ENCODE measurements at regions not wholly inside any gene's neighbourhood (a gene's known extent, or its start where the extent isn't known, plus 50 kb on each side); places are given as distances from the start of the nearest gene placed in this dataset.

DNA sequence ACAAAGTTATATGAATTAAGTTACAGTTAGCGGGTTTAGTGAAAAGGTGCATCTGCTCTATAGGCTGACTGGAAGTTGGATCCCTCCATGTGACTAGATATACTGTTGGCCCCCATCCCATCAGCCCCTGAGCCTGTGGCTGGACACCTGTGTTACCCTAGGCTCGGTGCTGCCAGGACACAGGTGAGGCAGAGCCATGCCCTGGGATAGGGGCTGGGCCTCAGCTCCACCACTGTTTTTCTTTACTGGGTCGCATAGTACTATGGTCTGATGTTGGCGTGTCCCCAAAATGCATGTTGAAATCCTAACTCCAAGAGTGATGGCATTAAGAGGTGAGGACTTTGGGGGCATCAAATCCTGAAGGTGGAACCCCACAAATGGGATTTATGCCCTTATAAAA lies 638.6 kb upstream of the ID2 start:
- Histone ChIP-seq H3K27ac (ENCODE audit: low read depth, low read length) (no peak overlapping the region), H3K9me3 (ENCODE audit: control insufficient read depth, insufficient read depth, low read length) (peaks cover 11% of the 10 kb centered on the region), H3K4me3 (ENCODE audit: low read length) (no peak overlapping the region), H3K79me2 (ENCODE audit: control insufficient read depth, low read length) (no peaks in the 10 kb centered on the region), H4K20me1 (ENCODE audit: control insufficient read depth, insufficient read depth, low read depth, low read length) (no peaks in the 10 kb centered on the region), H3K4me1 (ENCODE audit: control insufficient read depth, low read length) (no peaks in the 10 kb centered on the region), H3K9me2 (replicated peaks; ENCODE audit: control insufficient read depth, low read length) (no peaks in the 10 kb centered on the region), H3K27me3 (ENCODE audit: control insufficient read depth, low read length) (no peaks in the 10 kb centered on the region), H3F3A (ENCODE audit: control insufficient read depth, insufficient read depth) (no peaks in the 10 kb centered on the region), H3K36me3 (ENCODE audit: control insufficient read depth, low read length) (no peaks in the 10 kb centered on the region), H3K4me2 (ENCODE audit: low read length) (no peak overlapping the region)
- TF ChIP-seq EZH2phosphoT487 (IDR thresholded peaks at IDR 0.05; ENCODE audit: borderline replicate concordance, low read length) (no peak), CTCF (IDR thresholded peaks at IDR 0.05; ENCODE audit: low read depth, low read length, poor library complexity, severe bottlenecking) (no peak)

DNA sequence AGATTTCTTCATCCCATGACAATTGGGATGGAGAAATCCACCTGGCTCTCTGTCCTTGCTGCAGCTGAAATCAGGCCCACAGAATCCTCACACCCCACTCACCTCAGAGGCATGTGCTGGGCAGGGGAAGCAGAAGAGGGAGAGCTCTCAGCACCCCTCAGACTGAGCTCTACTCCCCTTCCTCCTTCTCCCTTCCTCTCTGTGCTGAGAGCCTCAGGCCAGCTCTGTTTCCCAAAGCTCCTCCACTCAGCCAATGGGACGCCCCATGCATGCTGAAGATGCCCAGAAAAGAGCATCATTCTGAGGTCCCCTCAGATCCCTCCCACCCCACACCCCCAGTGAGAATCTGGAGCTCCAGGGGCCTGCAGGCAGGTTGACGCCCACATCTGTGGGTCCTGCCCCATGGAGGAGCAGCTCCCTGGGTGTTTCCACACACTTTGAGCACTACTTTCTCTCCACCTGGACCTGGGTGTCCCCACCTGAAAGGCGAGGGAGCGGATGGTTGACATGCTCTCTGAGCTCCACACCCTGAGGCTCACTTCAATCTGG lies 637.7 kb upstream of the ID2 start:
- H3K4me1 ChIP-seq (ENCODE audit: control insufficient read depth, low read length), result no peaks in the 10 kb centered on the region
- no peak for TF ChIP-seq CTCF (IDR thresholded peaks at IDR 0.05; ENCODE audit: low read depth, low read length, poor library complexity, severe bottlenecking)
- no peak for TF ChIP-seq EZH2phosphoT487 (IDR thresholded peaks at IDR 0.05; ENCODE audit: borderline replicate concordance, low read length)
- H3K36me3 ChIP-seq (ENCODE audit: control insufficient read depth, low read length), result no peaks in the 10 kb centered on the region
- no peaks in the 10 kb centered on the region for H4K20me1 ChIP-seq (ENCODE audit: control insufficient read depth, insufficient read depth, low read depth, low read length)
- no peak overlapping the region for H3K4me3 ChIP-seq (ENCODE audit: low read length)
- H3K79me2 ChIP-seq (ENCODE audit: control insufficient read depth, low read length), result no peaks in the 10 kb centered on the region
- no peak overlapping the region for H3K4me2 ChIP-seq (ENCODE audit: low read length)
- no peaks in the 10 kb centered on the region for H3K27me3 ChIP-seq (ENCODE audit: control insufficient read depth, low read length)
- H3K27ac ChIP-seq (ENCODE audit: low read depth, low read length), result no peak overlapping the region
- H3K9me2 ChIP-seq (replicated peaks; ENCODE audit: control insufficient read depth, low read length), result no peaks in the 10 kb centered on the region
- H3F3A ChIP-seq (ENCODE audit: control insufficient read depth, insufficient read depth), result no peaks in the 10 kb centered on the region
- peaks cover 11% of the 10 kb centered on the region for H3K9me3 ChIP-seq (ENCODE audit: control insufficient read depth, insufficient read depth, low read length)

GRCh38 chr2:8045081-8045614 lies 636.7 kb upstream of the ID2 start:
- TF ChIP-seq CTCF (IDR thresholded peaks at IDR 0.05; ENCODE audit: low read depth, low read length, poor library complexity, severe bottlenecking) (no peak), EZH2phosphoT487 (IDR thresholded peaks at IDR 0.05; ENCODE audit: borderline replicate concordance, low read length) (no peak)
- H3K4me3 ChIP-seq (ENCODE audit: low read length), result no peak overlapping the region
- H3K4me1 ChIP-seq (ENCODE audit: control insufficient read depth, low read length), result no peaks in the 10 kb centered on the region
- H3K27ac ChIP-seq (ENCODE audit: low read depth, low read length), result no peak overlapping the region
- no peaks in the 10 kb centered on the region for H3K79me2 ChIP-seq (ENCODE audit: control insufficient read depth, low read length)
- peaks cover 11% of the 10 kb centered on the region for H3K9me3 ChIP-seq (ENCODE audit: control insufficient read depth, insufficient read depth, low read length)
- H3F3A ChIP-seq (ENCODE audit: control insufficient read depth, insufficient read depth), result no peaks in the 10 kb centered on the region
- no peaks in the 10 kb centered on the region for H3K27me3 ChIP-seq (ENCODE audit: control insufficient read depth, low read length)
- no peaks in the 10 kb centered on the region for H3K36me3 ChIP-seq (ENCODE audit: control insufficient read depth, low read length)
- H4K20me1 ChIP-seq (ENCODE audit: control insufficient read depth, insufficient read depth, low read depth, low read length), result no peaks in the 10 kb centered on the region
- no peaks in the 10 kb centered on the region for H3K9me2 ChIP-seq (replicated peaks; ENCODE audit: control insufficient read depth, low read length)
- H3K4me2 ChIP-seq (ENCODE audit: low read length), result no peak overlapping the region

Measured in DOHH2 (cell line).